ENCODE measurements at regions not wholly inside any gene's neighbourhood (a gene's known extent, or its start where the extent isn't known, plus 50 kb on each side); places are given as distances from the start of the nearest gene placed in this dataset.

DNA sequence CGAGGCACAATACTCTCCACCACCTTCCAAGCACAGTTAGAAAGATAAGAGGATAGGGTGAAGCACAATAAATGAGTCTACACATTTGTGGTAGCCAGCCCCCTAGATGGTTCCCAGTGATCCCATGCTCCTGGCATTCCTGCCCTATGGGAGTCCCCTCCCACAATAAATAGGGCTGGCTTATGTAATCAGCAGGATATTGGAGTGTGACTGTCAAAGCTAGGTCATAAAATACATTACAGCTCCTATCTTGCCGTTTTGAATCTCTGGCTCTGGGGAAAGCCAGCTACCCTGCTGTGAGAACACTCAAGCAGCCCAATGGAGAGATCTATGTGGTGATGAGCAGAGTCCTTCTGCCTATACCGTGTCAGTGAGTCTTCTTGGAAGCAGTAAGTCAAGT lies 198.7 kb upstream of the NOCT start:
- Mint-ChIP-seq H3K4me1 (ENCODE audit: unreplicated experiment) (peaks cover 15% of the 10 kb centered on the region), H3K36me3 (peaks cover 5% of the 10 kb centered on the region), H3K27ac (no peak overlapping the region), H3K27me3 (peaks cover 26% of the 10 kb centered on the region), H3K9me3 (peaks cover 5% of the 10 kb centered on the region), H3K4me3 (no peak overlapping the region)
- no peak for TF ChIP-seq CTCF (conservative IDR thresholded peaks at IDR 0.05)
- no peak for DNase-seq (ENCODE audit: extremely low spot score, unreplicated experiment)

GRCh38 chr4:138815811-138816210 lies 199.8 kb upstream of the NOCT start:
- no peak overlapping the region for H3K27ac Mint-ChIP-seq
- peaks cover 6% of the 10 kb centered on the region for H3K9me3 Mint-ChIP-seq
- no peak for DNase-seq (ENCODE audit: extremely low spot score, unreplicated experiment)
- H3K27me3 Mint-ChIP-seq, result peaks cover 30% of the 10 kb centered on the region
- H3K4me1 Mint-ChIP-seq (ENCODE audit: unreplicated experiment), result peaks cover 15% of the 10 kb centered on the region
- peaks cover 5% of the 10 kb centered on the region for H3K36me3 Mint-ChIP-seq
- no peak for TF ChIP-seq CTCF (conservative IDR thresholded peaks at IDR 0.05)
- H3K4me3 Mint-ChIP-seq, result no peak overlapping the region

DNA sequence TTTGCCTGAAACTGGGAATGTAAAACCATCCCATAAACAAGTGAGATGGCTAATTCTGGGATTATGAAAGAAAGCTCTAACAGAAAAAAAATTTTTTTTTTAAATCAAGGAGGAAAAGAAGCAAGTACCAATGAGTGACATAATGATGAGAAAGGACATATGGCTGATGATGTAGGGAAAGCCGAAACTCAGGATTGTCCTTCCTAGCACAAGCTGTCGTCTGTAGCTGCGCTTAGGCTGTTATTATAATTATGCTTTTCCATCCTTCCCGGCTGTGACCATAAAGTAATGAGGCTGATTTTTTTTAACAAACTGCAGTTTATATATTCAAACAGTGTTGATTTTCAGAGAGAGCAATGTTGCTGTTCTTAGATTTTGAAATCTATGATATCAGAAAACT lies 209.8 kb upstream of the NOCT start:
- no peak for TF ChIP-seq CTCF (conservative IDR thresholded peaks at IDR 0.05)
- Mint-ChIP-seq H3K27me3 (peaks cover 28% of the 10 kb centered on the region), H3K4me3 (no peak overlapping the region), H3K27ac (no peak overlapping the region), H3K9me3 (no peaks in the 10 kb centered on the region), H3K4me1 (ENCODE audit: unreplicated experiment) (peaks cover 27% of the 10 kb centered on the region), H3K36me3 (no peaks in the 10 kb centered on the region)
- no peak for DNase-seq (ENCODE audit: extremely low spot score, unreplicated experiment)

GRCh38 chr4:138804711-138805110 lies 210.9 kb upstream of the NOCT start:
- Mint-ChIP-seq H3K9me3 (no peaks in the 10 kb centered on the region), H3K36me3 (no peaks in the 10 kb centered on the region), H3K27me3 (peaks cover 35% of the 10 kb centered on the region), H3K4me3 (peak overlapping the region; percentile 32), H3K4me1 (ENCODE audit: unreplicated experiment) (peaks cover 37% of the 10 kb centered on the region), H3K27ac (peak overlapping the region; percentile 44)
- no peak for DNase-seq (ENCODE audit: extremely low spot score, unreplicated experiment)
- TF ChIP-seq CTCF (conservative IDR thresholded peaks at IDR 0.05), result no peak

DNA sequence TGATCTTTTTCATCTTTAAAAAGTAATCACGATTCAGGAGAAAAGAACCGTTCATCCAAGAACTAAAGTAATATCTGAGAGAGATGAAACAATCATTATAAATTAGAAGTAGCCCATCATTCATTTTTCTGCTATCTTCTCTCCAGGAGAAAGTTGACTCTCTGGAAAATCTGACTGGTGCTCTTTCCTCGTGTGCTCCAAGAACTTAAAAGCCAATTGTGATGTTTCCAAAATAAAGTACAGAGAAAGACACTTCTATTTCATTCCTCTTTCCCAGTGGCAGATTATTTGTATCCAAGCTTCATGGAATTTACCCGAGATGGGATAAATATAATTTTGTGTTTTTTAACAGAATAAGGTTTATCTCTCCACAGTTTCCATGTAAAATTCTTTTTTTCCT lies 212.5 kb upstream of the NOCT start:
- TF ChIP-seq CTCF (conservative IDR thresholded peaks at IDR 0.05), result no peak
- H3K36me3 Mint-ChIP-seq, result no peaks in the 10 kb centered on the region
- peaks cover 40% of the 10 kb centered on the region for H3K27me3 Mint-ChIP-seq
- H3K4me3 Mint-ChIP-seq, result no peak overlapping the region
- H3K4me1 Mint-ChIP-seq (ENCODE audit: unreplicated experiment), result peaks cover 45% of the 10 kb centered on the region
- H3K27ac Mint-ChIP-seq, result no peak overlapping the region
- H3K9me3 Mint-ChIP-seq, result no peaks in the 10 kb centered on the region
- no peak for DNase-seq (ENCODE audit: extremely low spot score, unreplicated experiment)

GRCh38 chr4:138802499-138802898 lies 213.1 kb upstream of the NOCT start:
- H3K36me3 Mint-ChIP-seq, result no peaks in the 10 kb centered on the region

More at GRCh38 chr4:138802499-138802898, 213.1 kb upstream of the NOCT start:
- Mint-ChIP-seq H3K4me1 (ENCODE audit: unreplicated experiment) (peaks cover 45% of the 10 kb centered on the region), H3K4me3 (no peak overlapping the region), H3K27me3 (peaks cover 35% of the 10 kb centered on the region), H3K27ac (no peak overlapping the region), H3K9me3 (no peaks in the 10 kb centered on the region)
- DNase-seq (ENCODE audit: extremely low spot score, unreplicated experiment), result no peak
- TF ChIP-seq CTCF (conservative IDR thresholded peaks at IDR 0.05), result peak; percentile 32

Data from type B pancreatic cell (in vitro differentiated cells).